Smooth muscle cell (in vitro differentiated cells): ENCODE measurements at regions not wholly inside any gene's neighbourhood (a gene's known extent, or its start where the extent isn't known, plus 50 kb on each side); places are given as distances from the start of the nearest gene placed in this dataset.
A peak's percentile ranks its signal among the peaks of the same experiment; 100 is the strongest.

ENCODE experiments used
- DNase-seq: peaks from one replicate; lab custom pipeline; 2025; ENCODE audit not compliant: unreplicated experiment; lab: John Stamatoyannopoulos, UW
- H2AFZ ChIP-seq: fragments of 200-600 bp; sonication (generic); 2 replicates; pipeline ENCODE4 v1.6.0; 2016; ENCODE audit warnings: antibody characterized with exemption, low read depth, mild to moderate bottlenecking
- H3F3A ChIP-seq: fragments of 200-600 bp; sonication (generic); 2 replicates; pipeline ENCODE4 v1.6.0; 2017; ENCODE audit warnings: antibody characterized with exemption, low read depth
- H3K27ac ChIP-seq: fragments of 200-600 bp; sonication (generic); 2 replicates; pipeline ENCODE4 v1.5.1; 2016; ENCODE audit warnings: low read depth, mild to moderate bottlenecking
- H3K27me3 ChIP-seq: fragments of 200-600 bp; sonication (generic); 2 replicates; pipeline ENCODE4 v1.6.1; 2016; ENCODE audit warnings: low read depth, mild to moderate bottlenecking
- H3K36me3 ChIP-seq: fragments of 200-600 bp; sonication (generic); 2 replicates; pipeline ENCODE4 v1.5.1; 2016; ENCODE audit warnings: low read depth
- H3K4me1 ChIP-seq: fragments of 200-600 bp; sonication (generic); 2 replicates; pipeline ENCODE4 v1.5.1; 2016; ENCODE audit warnings: low read depth
- H3K4me2 ChIP-seq: fragments of 200-600 bp; sonication (generic); 2 replicates; pipeline ENCODE4 v1.6.0; 2016; ENCODE audit warnings: mild to moderate bottlenecking
- H3K4me3 ChIP-seq: fragments of 200-600 bp; sonication (generic); 2 replicates; pipeline ENCODE4 v1.5.1; 2016; ENCODE audit warnings: mild to moderate bottlenecking
- H3K79me2 ChIP-seq: fragments of 200-600 bp; sonication (generic); 2 replicates; pipeline ENCODE4 v1.6.0; 2016; ENCODE audit warnings: low read depth, mild to moderate bottlenecking
- H3K9ac ChIP-seq: fragments of 200-600 bp; sonication (generic); 2 replicates; pipeline ENCODE4 v1.6.0; 2016; ENCODE audit warnings: low read depth
- H3K9me3 ChIP-seq: fragments of 200-600 bp; sonication (generic); replicated peaks from 2 replicates; pipeline ENCODE4 v1.5.1; 2016; ENCODE audit warnings: low read depth
- H4K20me1 ChIP-seq: fragments of 200-600 bp; sonication (generic); 2 replicates; pipeline ENCODE4 v1.6.0; 2016; ENCODE audit warnings: low read depth
- CTCF ChIP-seq: fragments of 200-600 bp; sonication (generic); IDR thresholded peaks from 2 replicates; pipeline ENCODE4 v1.5.1; 2017; ENCODE audit warnings: borderline replicate concordance, mild to moderate bottlenecking, antibody characterized with exemption; ENCODE audit not compliant: insufficient read depth, poor library complexity, severe bottlenecking
- whole genome bisulfite sequencing: methylation state at CpG from one replicate; pipeline ENCODE4 v1.1.7; 2016; ENCODE audit warnings: low lambda C conversion rate; 5-methylcytosine and 5-hydroxymethylcytosine counted together

- Histone ChIP-seq H4K20me1 (no peaks in the 10 kb centered on the region), H3K4me2 (no peak overlapping the region), H3K9me3 (no peaks in the 10 kb centered on the region), H3F3A (no peaks in the 10 kb centered on the region), H3K27ac (no peak overlapping the region), H2AFZ (no peak overlapping the region), H3K79me2 (no peaks in the 10 kb centered on the region), H3K27me3 (no peaks in the 10 kb centered on the region), H3K4me1 (no peaks in the 10 kb centered on the region), H3K4me3 (no peak overlapping the region), H3K9ac (no peak overlapping the region), H3K36me3 (no peaks in the 10 kb centered on the region)
- WGBS: 87% methylated on average over 2 of the region's 2 CpGs
- no peak for DNase-seq
- no peak for TF ChIP-seq CTCF
Observed at GRCh38 chr4:33088713-33089112, 2368.5 kb downstream of the PCDH7 start.

GRCh38 chr4:33090910-33091309 lies 2370.7 kb downstream of the PCDH7 start:
- no peak for DNase-seq
- Histone ChIP-seq H2AFZ (peak overlapping the region; percentile 68), H3K27me3 (no peaks in the 10 kb centered on the region), H3K27ac (peak overlapping the region; percentile 55), H3K4me3 (no peak overlapping the region), H3K9me3 (no peaks in the 10 kb centered on the region), H4K20me1 (no peaks in the 10 kb centered on the region), H3F3A (no peaks in the 10 kb centered on the region), H3K4me2 (no peak overlapping the region), H3K36me3 (no peaks in the 10 kb centered on the region), H3K4me1 (no peaks in the 10 kb centered on the region), H3K79me2 (no peaks in the 10 kb centered on the region), H3K9ac (no peak overlapping the region)
- 50% methylated on average over 6 of the region's 6 CpGs for WGBS
- no peak for TF ChIP-seq CTCF

GRCh38 chr4:33091961-33092360 lies 2371.8 kb downstream of the PCDH7 start:
- Histone ChIP-seq H3K4me1 (no peaks in the 10 kb centered on the region), H3K36me3 (no peaks in the 10 kb centered on the region), H3K9ac (no peak overlapping the region), H3K4me2 (no peak overlapping the region), H2AFZ (no peak overlapping the region), H3K27me3 (no peaks in the 10 kb centered on the region), H3F3A (no peaks in the 10 kb centered on the region), H3K4me3 (no peak overlapping the region), H3K27ac (no peak overlapping the region), H3K9me3 (no peaks in the 10 kb centered on the region), H4K20me1 (no peaks in the 10 kb centered on the region), H3K79me2 (no peaks in the 10 kb centered on the region)
- 97% methylated on average over 3 of the region's 3 CpGs for WGBS
- no peak for TF ChIP-seq CTCF
- no peak for DNase-seq

GRCh38 chr4:33104273-33104672 lies 2384.1 kb downstream of the PCDH7 start:
- TF ChIP-seq CTCF: no peak
- Histone ChIP-seq H3K27me3 (no peaks in the 10 kb centered on the region), H3K79me2 (no peaks in the 10 kb centered on the region), H3K4me3 (no peak overlapping the region), H3K4me2 (peak overlapping the region; percentile 14), H3K27ac (no peak overlapping the region), H3K9ac (no peak overlapping the region), H2AFZ (no peak overlapping the region), H4K20me1 (no peaks in the 10 kb centered on the region), H3K4me1 (no peaks in the 10 kb centered on the region), H3F3A (no peaks in the 10 kb centered on the region), H3K36me3 (no peaks in the 10 kb centered on the region), H3K9me3 (no peaks in the 10 kb centered on the region)
- 46% methylated on average over 3 of the region's 3 CpGs for WGBS
- DNase-seq: no peak
